GM12878 (cell line): ENCODE measurements at regions not wholly inside any gene's neighbourhood (a gene's known extent, or its start where the extent isn't known, plus 50 kb on each side); places are given as distances from the start of the nearest gene placed in this dataset.

ENCODE experiments used
- ATAC-seq: fragments of 200-7000 bp; cut with Tn5 transposase; 3 replicates; pipeline ENCODE4 v1.9.1; 2020; ENCODE audit warnings: mild to moderate bottlenecking, moderate library complexity
- BruUV-seq: library from RNA; stranded (reverse); fragments of 400-500 nt; replicated peaks from 2 replicates; lab custom pipeline; 2021; lab: Mats Ljungman, UMichigan
- CTCF ChIA-PET: fragments of 300-600 bp; sonication (Branson Sonifier 250); formaldehyde crosslinking; extraction: SDS; loops from one replicate; lab custom pipeline; 2021; ENCODE audit warnings: inconsistent platforms; lab: Yijun Ruan, JAX
- POLR2A ChIA-PET: fragments of 350-600 bp; formaldehyde crosslinking; extraction: SDS; loops from one replicate; lab custom pipeline; 2021; ENCODE audit warnings: inconsistent platforms; lab: Charles Lee
- RAD21 ChIA-PET: fragments of 300-600 bp; sonication (Branson Sonifier 250); formaldehyde crosslinking; loops from one replicate; lab custom pipeline; 2023; ENCODE audit warnings: antibody characterized with exemption; ENCODE audit not compliant: unreplicated experiment; lab: Charles Lee
- SMC1A ChIA-PET: fragments of 300-600 bp; sonication (Branson Sonifier 250); formaldehyde crosslinking; loops from one replicate; lab custom pipeline; 2023; ENCODE audit not compliant: unreplicated experiment, uncharacterized antibody; lab: Charles Lee
- DNase-seq: peaks from one replicate; pipeline ENCODE4 v3.0.0-alpha.2; 2011; ENCODE audit warnings: low read depth, low spot score
- FAIRE-seq: peaks from 3 replicates; lab custom pipeline; 2011; peaks lifted over from hg19 to GRCh38; lab: Jason Lieb, UNC
- H2AFZ ChIP-seq: 2 replicates; pipeline ENCODE4 v1.6.0; 2011; ENCODE audit warnings: low read depth, low read length, control low read depth; ENCODE audit not compliant: control insufficient read depth
- H3K27ac ChIP-seq: 2 replicates; pipeline ENCODE4 v1.5.1; 2011; ENCODE audit warnings: control low read depth; ENCODE audit not compliant: control insufficient read depth, insufficient read depth
- H3K27me3 ChIP-seq, 2 experiments: replicated peaks in 1 of 2; 2 replicates each; pipeline versions ENCODE4 v1.6.0 to v1.6.1; 2011; ENCODE audit warnings: low read length in 1 of 2; ENCODE audit not compliant: control insufficient read depth in 2 of 2, insufficient read depth in 2 of 2
- H3K36me3 ChIP-seq, 2 experiments: 2 replicates each; pipeline ENCODE4 v1.5.1; 2011; ENCODE audit warnings: low read length in 1 of 2; ENCODE audit not compliant: control insufficient read depth in 2 of 2, insufficient read depth in 2 of 2
- H3K4me1 ChIP-seq: 2 replicates; pipeline ENCODE4 v1.6.1; 2011; ENCODE audit warnings: mild to moderate bottlenecking, low read length, moderate library complexity, mixed read lengths; ENCODE audit not compliant: control insufficient read depth, insufficient read depth
- H3K4me2 ChIP-seq: 2 replicates; pipeline ENCODE4 v1.6.0; 2011; ENCODE audit warnings: control low read depth; ENCODE audit not compliant: control insufficient read depth, insufficient read depth
- H3K4me3 ChIP-seq: fragments of 200-600 bp; sonication (generic); 2 replicates; pipeline ENCODE4 v1.5.1; 2016
- H3K79me2 ChIP-seq: 2 replicates; pipeline ENCODE4 v1.6.0; 2011; ENCODE audit warnings: low read length; ENCODE audit not compliant: control insufficient read depth, insufficient read depth
- H3K9ac ChIP-seq: 2 replicates; pipeline ENCODE4 v1.8.0; 2011; ENCODE audit warnings: low read length, control low read depth, mixed read lengths; ENCODE audit not compliant: control insufficient read depth, insufficient read depth
- H3K9me3 ChIP-seq: replicated peaks from 3 replicates; pipeline ENCODE4 v1.5.1; 2011; ENCODE audit warnings: mild to moderate bottlenecking, low read length; ENCODE audit not compliant: control insufficient read depth, insufficient read depth
- H4K20me1 ChIP-seq: 2 replicates; pipeline ENCODE4 v1.6.0; 2011; ENCODE audit not compliant: control insufficient read depth, insufficient read depth
- ATF3 ChIP-seq: IDR thresholded peaks from 2 replicates; pipeline ENCODE4 v1.6.1; 2011; ENCODE audit warnings: low read depth, mild to moderate bottlenecking, low read length, moderate library complexity, borderline replicate concordance; ENCODE audit errors: extremely low read depth
- ATF7 ChIP-seq: fragments of 450-650 bp; IDR thresholded peaks from 2 replicates; pipeline ENCODE4 v1.6.1; 2016; ENCODE audit warnings: low read depth, mild to moderate bottlenecking
- BHLHE40 ChIP-seq, 2 experiments: fragments of 450-650 bp in 1 of 2; IDR thresholded peaks; 2 replicates each; pipeline ENCODE4 v1.6.1; 2011 to 2017; ENCODE audit warnings: low read depth in 2 of 2, borderline replicate concordance in 1 of 2, improper control_type of control experiment in 1 of 2, low read length in 1 of 2, mild to moderate bottlenecking in 1 of 2
- BRCA1 ChIP-seq: IDR thresholded peaks from 2 replicates; pipeline ENCODE4 v1.6.1; 2011; ENCODE audit warnings: low read depth, low read length, improper control_type of control experiment
- CREM ChIP-seq: IDR thresholded peaks from 2 replicates; pipeline ENCODE4 v1.6.1; 2014; ENCODE audit warnings: antibody characterized with exemption, low read depth
- E2F4 ChIP-seq: IDR thresholded peaks from 2 replicates; pipeline ENCODE4 v1.6.1; 2012; ENCODE audit warnings: low read depth, low read length, improper control_type of control experiment
- FOXM1 ChIP-seq: IDR thresholded peaks from 2 replicates; pipeline ENCODE4 v1.6.1; 2012; ENCODE audit warnings: low read depth, mild to moderate bottlenecking, inconsistent platforms, low read length, moderate library complexity
- IRF4 ChIP-seq: IDR thresholded peaks from 2 replicates; pipeline ENCODE4 v1.6.1; 2011; ENCODE audit warnings: low read depth, low read length
- KDM1A ChIP-seq: fragments of 200-600 bp; sonication (generic); IDR thresholded peaks from 2 replicates; pipeline ENCODE4 v1.6.1; 2016; ENCODE audit warnings: borderline replicate concordance
- NFIC ChIP-seq: IDR thresholded peaks from 2 replicates; pipeline ENCODE4 v1.6.1; 2012; ENCODE audit warnings: low read depth, mild to moderate bottlenecking, inconsistent platforms, low read length, moderate library complexity
- NFYA ChIP-seq: IDR thresholded peaks from 2 replicates; pipeline ENCODE4 v1.6.1; 2011; ENCODE audit warnings: low read depth, mild to moderate bottlenecking, low read length, improper control_type of control experiment, borderline replicate concordance
- PRDM15 ChIP-seq: fragments of 450-650 bp; formaldehyde crosslinking; IDR thresholded peaks from 2 replicates; pipeline ENCODE4 v1.4.0; 2020; ENCODE audit warnings: mild to moderate bottlenecking, moderate library complexity
- SREBF2 ChIP-seq: IDR thresholded peaks from 2 replicates; pipeline ENCODE4 v1.6.1; 2012; ENCODE audit warnings: mild to moderate bottlenecking, low read length
- YY1 ChIP-seq: IDR thresholded peaks from 2 replicates; pipeline ENCODE4 v1.6.1; 2011; ENCODE audit warnings: low read depth, mild to moderate bottlenecking, low read length
- ZNF622 ChIP-seq: fragments of 450-650 bp; IDR thresholded peaks from 2 replicates; pipeline ENCODE4 v1.6.1; 2017; ENCODE audit warnings: mild to moderate bottlenecking, inconsistent platforms
- WGBS: methylation state at CpG from one replicate; pipeline ENCODE4 v1.1.6; 2016; ENCODE audit warnings: low lambda C conversion rate; ENCODE audit not compliant: insufficient replicate concordance, insufficient coverage; ENCODE audit errors: missing lambda C conversion rate; 5-methylcytosine and 5-hydroxymethylcytosine counted together
- in situ Hi-C: fragments of 300-500 bp; cut with MboI; formaldehyde crosslinking; loops from 9 replicates; pipeline ENCODE4 v1.14.3; 2018; ENCODE audit warnings: mixed read lengths
- intact Hi-C: fragments of 100-400 bp; cut with micrococcal nuclease; formaldehyde crosslinking; loops from one replicate; pipeline ENCODE4 v1.14.2; 2022; ENCODE audit not compliant: unreplicated experiment

- TF ChIP-seq PRDM15 (no peak), SREBF2 (no peak), NFYA (no peak), NFIC (no peak), E2F4 (no peak)
These were observed 779.3 kb downstream of the SLITRK5 start (continued) for GRCh38 chr13:88450515-88450914.

- Histone ChIP-seq H3K9ac (no peak overlapping the region), H3K9me3 (no peaks in the 10 kb centered on the region), H3K4me2 (no peak overlapping the region), H3K27me3 (no peaks in the 10 kb centered on the region), H3K36me3 (no peaks in the 10 kb centered on the region), H4K20me1 (no peaks in the 10 kb centered on the region), H3K79me2 (no peaks in the 10 kb centered on the region), H3K4me1 (no peaks in the 10 kb centered on the region), H3K27ac (no peak overlapping the region), H2AFZ (no peak overlapping the region), H3K4me3 (no peak overlapping the region)
- in situ Hi-C loops, result no loop called here
- peak; percentile 36; the same call in 1 of the 3 replicates for ATAC-seq
- WGBS, result 30% methylated on average over 3 of the region's 3 CpGs
- FAIRE-seq, result no peak
- no TSS peak for BruUV-seq
- no peak for DNase-seq
- ChIA-PET RAD21 (no interaction called here), SMC1A (interaction anchor here (0.6 kb wide), 1 partner anchor 486 kb away, joined by 5 read pairs; no protein-coding TSS in a partner anchor), CTCF (no interaction called here), POLR2A (interaction anchor here (0.6 kb wide), 1 partner anchor 63 kb away, joined by 3 read pairs; no protein-coding TSS in a partner anchor)
- intact Hi-C loops, result no loop called here
- no peak for TF ChIP-seq FOXM1
- TF ChIP-seq KDM1A, result no peak
- TF ChIP-seq ATF7, result no peak
- TF ChIP-seq BHLHE40 (IDR thresholded peaks at IDR 0.05; ENCODE audit: borderline replicate concordance in 1 of 2, low read depth in 2 of 2, low read length in 1 of 2), result no peak
- TF ChIP-seq IRF4, result no peak
- TF ChIP-seq ATF3, result no peak
- no peak for TF ChIP-seq CREM
- no peak for TF ChIP-seq YY1
- no peak for TF ChIP-seq BRCA1
- TF ChIP-seq ZNF622, result no peak
These were observed 785.0 kb downstream of the SLITRK5 start for GRCh38 chr13:88456151-88456550.
